ENCODE measurements at regions not wholly inside any gene's neighbourhood (a gene's known extent, or its start where the extent isn't known, plus 50 kb on each side); places are given as distances from the start of the nearest gene placed in this dataset.
"Not testable (repeated sequence)": the region's sequence is repeated elsewhere in the genome, so short reads cannot be mapped to it uniquely, and the experiment has no call there.

- no peak overlapping the region for H3K4me3 ChIP-seq
- no peaks in the 10 kb centered on the region for H3K36me3 ChIP-seq
These were observed 95.5 kb downstream of the ANKRD10 start for GRCh38 chr13:110819203-110820014.

DNA sequence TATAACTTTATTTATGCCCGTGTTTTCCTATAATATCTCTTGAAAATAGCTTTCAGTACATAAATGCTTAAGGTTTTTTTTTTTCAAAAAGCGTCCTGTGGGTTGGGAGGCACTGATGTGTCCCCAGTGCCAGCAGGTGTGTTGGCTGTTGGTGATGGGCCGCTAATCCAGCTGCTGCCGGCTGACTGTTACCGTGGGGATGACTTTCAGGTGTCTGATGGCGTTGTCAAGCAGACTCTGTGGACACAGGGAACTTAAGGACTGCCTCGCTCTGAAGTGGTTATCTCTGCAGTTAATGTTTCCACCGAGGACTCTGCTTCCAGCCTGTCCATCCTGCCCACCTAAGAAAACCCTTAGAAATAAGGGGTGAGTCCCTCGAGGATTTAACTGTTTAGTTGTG lies 94.5 kb downstream of the ANKRD10 start:
- ATAC-seq, result no peak
- intact Hi-C loops (cut with DNase I), result no loop called here

More at GRCh38 chr13:110819203-110820014, 95.5 kb downstream of the ANKRD10 start:
- TF ChIP-seq, protein P1, sequence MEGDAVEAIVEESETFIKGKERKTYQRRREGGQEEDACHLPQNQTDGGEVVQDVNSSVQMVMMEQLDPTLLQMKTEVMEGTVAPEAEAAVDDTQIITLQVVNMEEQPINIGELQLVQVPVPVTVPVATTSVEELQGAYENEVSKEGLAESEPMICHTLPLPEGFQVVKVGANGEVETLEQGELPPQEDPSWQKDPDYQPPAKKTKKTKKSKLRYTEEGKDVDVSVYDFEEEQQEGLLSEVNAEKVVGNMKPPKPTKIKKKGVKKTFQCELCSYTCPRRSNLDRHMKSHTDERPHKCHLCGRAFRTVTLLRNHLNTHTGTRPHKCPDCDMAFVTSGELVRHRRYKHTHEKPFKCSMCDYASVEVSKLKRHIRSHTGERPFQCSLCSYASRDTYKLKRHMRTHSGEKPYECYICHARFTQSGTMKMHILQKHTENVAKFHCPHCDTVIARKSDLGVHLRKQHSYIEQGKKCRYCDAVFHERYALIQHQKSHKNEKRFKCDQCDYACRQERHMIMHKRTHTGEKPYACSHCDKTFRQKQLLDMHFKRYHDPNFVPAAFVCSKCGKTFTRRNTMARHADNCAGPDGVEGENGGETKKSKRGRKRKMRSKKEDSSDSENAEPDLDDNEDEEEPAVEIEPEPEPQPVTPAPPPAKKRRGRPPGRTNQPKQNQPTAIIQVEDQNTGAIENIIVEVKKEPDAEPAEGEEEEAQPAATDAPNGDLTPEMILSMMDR (IDR thresholded peaks at IDR 0.05), result peak; percentile 98
- no peaks in the 10 kb centered on the region for H3K9me3 ChIP-seq
- intact Hi-C loops (cut with DNase I), result loop anchor here (10.0 kb wide), 1 partner anchor 235 kb away; no protein-coding TSS in a partner anchor
- peaks cover 6% of the 10 kb centered on the region for H3K4me1 ChIP-seq
- DNase-seq (peak; percentile 89), ATAC-seq (peak; percentile 99)
- no peaks in the 10 kb centered on the region for H3K27me3 ChIP-seq
- H3K27ac ChIP-seq, result no peak overlapping the region

GRCh38 chr13:110821837-110822668 lies 92.8 kb downstream of the ANKRD10 start:
- DNase-seq; H3K4me3 ChIP-seq; H3K4me1 ChIP-seq; H3K27me3 ChIP-seq; ATAC-seq; H3K27ac ChIP-seq; H3K9me3 ChIP-seq; intact Hi-C loops (cut with DNase I); H3K36me3 ChIP-seq: not testable (repeated sequence)

More for the DNA sequence above, 94.5 kb downstream of the ANKRD10 start:
- no peak for DNase-seq
- Histone ChIP-seq H3K9me3 (no peaks in the 10 kb centered on the region), H3K4me3 (no peak overlapping the region), H3K36me3 (no peaks in the 10 kb centered on the region), H3K4me1 (peaks cover 6% of the 10 kb centered on the region), H3K27me3 (no peaks in the 10 kb centered on the region), H3K27ac (no peak overlapping the region)
- TF ChIP-seq, protein P1 (IDR thresholded peaks at IDR 0.05), result no peak

GRCh38 chr13:110822669-110822945 lies 92.3 kb downstream of the ANKRD10 start:
- TF ChIP-seq, protein P1 (IDR thresholded peaks at IDR 0.05), result no peak
- intact Hi-C loops (cut with DNase I), result no loop called here
- no peak overlapping the region for H3K27ac ChIP-seq
- H3K4me1 ChIP-seq, result peaks cover 6% of the 10 kb centered on the region
- H3K27me3 ChIP-seq, result no peaks in the 10 kb centered on the region
- ATAC-seq, result no peak
- H3K36me3 ChIP-seq, result no peaks in the 10 kb centered on the region
- no peaks in the 10 kb centered on the region for H3K9me3 ChIP-seq
- H3K4me3 ChIP-seq, result no peak overlapping the region
- DNase-seq, result no peak

- no peaks in the 10 kb centered on the region for H3K4me1 ChIP-seq
- TF ChIP-seq, protein P1 (IDR thresholded peaks at IDR 0.05), result no peak
- ATAC-seq, result no peak
- no peak overlapping the region for H3K27ac ChIP-seq
- no peaks in the 10 kb centered on the region for H3K36me3 ChIP-seq
- H3K27me3 ChIP-seq, result no peaks in the 10 kb centered on the region
- H3K4me3 ChIP-seq, result peak overlapping the region; percentile 1
- intact Hi-C loops (cut with DNase I), result no loop called here
- no peaks in the 10 kb centered on the region for H3K9me3 ChIP-seq
- no peak for DNase-seq
These were observed 90.1 kb downstream of the ANKRD10 start for GRCh38 chr13:110824702-110825300.

DNA sequence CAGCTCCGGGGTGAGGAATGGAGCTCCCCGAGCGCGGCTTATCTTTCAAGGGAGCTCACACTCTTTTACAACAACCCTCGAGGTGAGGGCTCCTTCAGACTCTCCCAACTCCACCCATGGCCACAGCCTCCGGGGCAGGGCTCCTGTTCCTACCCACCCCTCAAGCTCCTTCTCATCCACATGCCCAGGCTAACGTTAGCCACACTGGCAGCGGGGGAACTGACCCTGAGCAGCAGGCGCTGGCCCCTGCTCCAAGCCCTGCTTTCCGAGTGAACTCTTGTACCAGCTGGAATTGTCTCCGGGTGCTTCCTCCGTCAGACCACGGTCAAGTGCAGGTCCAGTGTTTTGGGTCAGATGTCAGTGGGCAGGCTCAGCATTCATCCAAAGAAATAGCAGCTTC lies 89.4 kb downstream of the ANKRD10 start:
- TF ChIP-seq, protein P1 (IDR thresholded peaks at IDR 0.05), result no peak
- Histone ChIP-seq H3K4me3 (no peak overlapping the region), H3K36me3 (no peaks in the 10 kb centered on the region), H3K27me3 (no peaks in the 10 kb centered on the region), H3K4me1 (no peaks in the 10 kb centered on the region), H3K27ac (no peak overlapping the region), H3K9me3 (no peaks in the 10 kb centered on the region)
- intact Hi-C loops (cut with DNase I), result no loop called here
- no peak for DNase-seq
- ATAC-seq, result no peak

Measured in upper lobe of right lung (tissue), 1 donor.